ENCODE measurements at regions not wholly inside any gene's neighbourhood (a gene's known extent, or its start where the extent isn't known, plus 50 kb on each side); places are given as distances from the start of the nearest gene placed in this dataset.

DNA sequence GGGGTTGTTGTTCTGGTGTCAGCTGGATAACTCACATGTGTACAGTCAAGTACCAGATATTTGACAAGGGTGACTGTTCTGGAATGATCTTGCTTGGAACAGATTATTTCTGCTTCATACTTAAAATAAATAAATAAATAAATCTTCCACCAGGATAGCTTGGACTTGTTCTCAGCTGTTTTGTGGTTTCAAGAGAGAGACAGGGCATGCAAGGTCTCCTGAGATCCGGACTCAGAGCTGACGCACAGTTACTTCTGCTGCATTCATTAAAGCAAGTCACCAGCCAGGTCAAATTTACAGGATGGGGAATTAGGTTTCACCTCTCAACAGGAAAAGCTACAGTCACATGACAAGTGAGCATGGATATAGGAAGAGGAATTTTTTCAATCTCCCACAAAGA is 285.0 kb upstream of the SPTLC3 start (continued):
- TF ChIP-seq, protein P1, sequence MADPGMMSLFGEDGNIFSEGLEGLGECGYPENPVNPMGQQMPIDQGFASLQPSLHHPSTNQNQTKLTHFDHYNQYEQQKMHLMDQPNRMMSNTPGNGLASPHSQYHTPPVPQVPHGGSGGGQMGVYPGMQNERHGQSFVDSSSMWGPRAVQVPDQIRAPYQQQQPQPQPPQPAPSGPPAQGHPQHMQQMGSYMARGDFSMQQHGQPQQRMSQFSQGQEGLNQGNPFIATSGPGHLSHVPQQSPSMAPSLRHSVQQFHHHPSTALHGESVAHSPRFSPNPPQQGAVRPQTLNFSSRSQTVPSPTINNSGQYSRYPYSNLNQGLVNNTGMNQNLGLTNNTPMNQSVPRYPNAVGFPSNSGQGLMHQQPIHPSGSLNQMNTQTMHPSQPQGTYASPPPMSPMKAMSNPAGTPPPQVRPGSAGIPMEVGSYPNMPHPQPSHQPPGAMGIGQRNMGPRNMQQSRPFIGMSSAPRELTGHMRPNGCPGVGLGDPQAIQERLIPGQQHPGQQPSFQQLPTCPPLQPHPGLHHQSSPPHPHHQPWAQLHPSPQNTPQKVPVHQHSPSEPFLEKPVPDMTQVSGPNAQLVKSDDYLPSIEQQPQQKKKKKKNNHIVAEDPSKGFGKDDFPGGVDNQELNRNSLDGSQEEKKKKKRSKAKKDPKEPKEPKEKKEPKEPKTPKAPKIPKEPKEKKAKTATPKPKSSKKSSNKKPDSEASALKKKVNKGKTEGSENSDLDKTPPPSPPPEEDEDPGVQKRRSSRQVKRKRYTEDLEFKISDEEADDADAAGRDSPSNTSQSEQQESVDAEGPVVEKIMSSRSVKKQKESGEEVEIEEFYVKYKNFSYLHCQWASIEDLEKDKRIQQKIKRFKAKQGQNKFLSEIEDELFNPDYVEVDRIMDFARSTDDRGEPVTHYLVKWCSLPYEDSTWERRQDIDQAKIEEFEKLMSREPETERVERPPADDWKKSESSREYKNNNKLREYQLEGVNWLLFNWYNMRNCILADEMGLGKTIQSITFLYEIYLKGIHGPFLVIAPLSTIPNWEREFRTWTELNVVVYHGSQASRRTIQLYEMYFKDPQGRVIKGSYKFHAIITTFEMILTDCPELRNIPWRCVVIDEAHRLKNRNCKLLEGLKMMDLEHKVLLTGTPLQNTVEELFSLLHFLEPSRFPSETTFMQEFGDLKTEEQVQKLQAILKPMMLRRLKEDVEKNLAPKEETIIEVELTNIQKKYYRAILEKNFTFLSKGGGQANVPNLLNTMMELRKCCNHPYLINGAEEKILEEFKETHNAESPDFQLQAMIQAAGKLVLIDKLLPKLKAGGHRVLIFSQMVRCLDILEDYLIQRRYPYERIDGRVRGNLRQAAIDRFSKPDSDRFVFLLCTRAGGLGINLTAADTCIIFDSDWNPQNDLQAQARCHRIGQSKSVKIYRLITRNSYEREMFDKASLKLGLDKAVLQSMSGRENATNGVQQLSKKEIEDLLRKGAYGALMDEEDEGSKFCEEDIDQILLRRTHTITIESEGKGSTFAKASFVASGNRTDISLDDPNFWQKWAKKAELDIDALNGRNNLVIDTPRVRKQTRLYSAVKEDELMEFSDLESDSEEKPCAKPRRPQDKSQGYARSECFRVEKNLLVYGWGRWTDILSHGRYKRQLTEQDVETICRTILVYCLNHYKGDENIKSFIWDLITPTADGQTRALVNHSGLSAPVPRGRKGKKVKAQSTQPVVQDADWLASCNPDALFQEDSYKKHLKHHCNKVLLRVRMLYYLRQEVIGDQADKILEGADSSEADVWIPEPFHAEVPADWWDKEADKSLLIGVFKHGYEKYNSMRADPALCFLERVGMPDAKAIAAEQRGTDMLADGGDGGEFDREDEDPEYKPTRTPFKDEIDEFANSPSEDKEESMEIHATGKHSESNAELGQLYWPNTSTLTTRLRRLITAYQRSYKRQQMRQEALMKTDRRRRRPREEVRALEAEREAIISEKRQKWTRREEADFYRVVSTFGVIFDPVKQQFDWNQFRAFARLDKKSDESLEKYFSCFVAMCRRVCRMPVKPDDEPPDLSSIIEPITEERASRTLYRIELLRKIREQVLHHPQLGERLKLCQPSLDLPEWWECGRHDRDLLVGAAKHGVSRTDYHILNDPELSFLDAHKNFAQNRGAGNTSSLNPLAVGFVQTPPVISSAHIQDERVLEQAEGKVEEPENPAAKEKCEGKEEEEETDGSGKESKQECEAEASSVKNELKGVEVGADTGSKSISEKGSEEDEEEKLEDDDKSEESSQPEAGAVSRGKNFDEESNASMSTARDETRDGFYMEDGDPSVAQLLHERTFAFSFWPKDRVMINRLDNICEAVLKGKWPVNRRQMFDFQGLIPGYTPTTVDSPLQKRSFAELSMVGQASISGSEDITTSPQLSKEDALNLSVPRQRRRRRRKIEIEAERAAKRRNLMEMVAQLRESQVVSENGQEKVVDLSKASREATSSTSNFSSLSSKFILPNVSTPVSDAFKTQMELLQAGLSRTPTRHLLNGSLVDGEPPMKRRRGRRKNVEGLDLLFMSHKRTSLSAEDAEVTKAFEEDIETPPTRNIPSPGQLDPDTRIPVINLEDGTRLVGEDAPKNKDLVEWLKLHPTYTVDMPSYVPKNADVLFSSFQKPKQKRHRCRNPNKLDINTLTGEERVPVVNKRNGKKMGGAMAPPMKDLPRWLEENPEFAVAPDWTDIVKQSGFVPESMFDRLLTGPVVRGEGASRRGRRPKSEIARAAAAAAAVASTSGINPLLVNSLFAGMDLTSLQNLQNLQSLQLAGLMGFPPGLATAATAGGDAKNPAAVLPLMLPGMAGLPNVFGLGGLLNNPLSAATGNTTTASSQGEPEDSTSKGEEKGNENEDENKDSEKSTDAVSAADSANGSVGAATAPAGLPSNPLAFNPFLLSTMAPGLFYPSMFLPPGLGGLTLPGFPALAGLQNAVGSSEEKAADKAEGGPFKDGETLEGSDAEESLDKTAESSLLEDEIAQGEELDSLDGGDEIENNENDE (IDR thresholded peaks at IDR 0.05; ENCODE audit: insufficient replicate concordance, low read length), result no peak
- TF ChIP-seq JUND (IDR thresholded peaks at IDR 0.05; ENCODE audit: low read length) (no peak), HDAC2 (IDR thresholded peaks at IDR 0.05; ENCODE audit: borderline replicate concordance in 1 of 2, low read depth in 2 of 2, low read length in 2 of 2) (no peak)

All from H1 (cell line).